ENCODE measurements at regions not wholly inside any gene's neighbourhood (a gene's known extent, or its start where the extent isn't known, plus 50 kb on each side); places are given as distances from the start of the nearest gene placed in this dataset.

GRCh38 chr9:28899267-28899666 lies 1326.0 kb upstream of the C9orf72 start:
- no peak for TF ChIP-seq CTCF (conservative IDR thresholded peaks at IDR 0.05)
- no peak for TF ChIP-seq ZFX (IDR thresholded peaks at IDR 0.05)

Data from C4-2B (cell line).